GM21619 (cell line): ENCODE measurements at regions not wholly inside any gene's neighbourhood (a gene's known extent, or its start where the extent isn't known, plus 50 kb on each side); places are given as distances from the start of the nearest gene placed in this dataset.
"Not testable (repeated sequence)": the region's sequence is repeated elsewhere in the genome, so short reads cannot be mapped to it uniquely, and the experiment has no call there.

ENCODE experiments used
- ATAC-seq: cut with Tn5 transposase; IDR thresholded peaks from one replicate; pipeline ENCODE4 v1.9.1; 2021; ENCODE audit not compliant: unreplicated experiment

- no peak for ATAC-seq
Measured at GRCh38 chr3:170712798-170713197, 126.9 kb upstream of the SLC7A14 start.

- ATAC-seq, result no peak
Measured at GRCh38 chr3:170712336-170712735, 126.5 kb upstream of the SLC7A14 start.

GRCh38 chr3:170711786-170712185 is 125.9 kb upstream of the SLC7A14 start:
- ATAC-seq, result no peak

DNA sequence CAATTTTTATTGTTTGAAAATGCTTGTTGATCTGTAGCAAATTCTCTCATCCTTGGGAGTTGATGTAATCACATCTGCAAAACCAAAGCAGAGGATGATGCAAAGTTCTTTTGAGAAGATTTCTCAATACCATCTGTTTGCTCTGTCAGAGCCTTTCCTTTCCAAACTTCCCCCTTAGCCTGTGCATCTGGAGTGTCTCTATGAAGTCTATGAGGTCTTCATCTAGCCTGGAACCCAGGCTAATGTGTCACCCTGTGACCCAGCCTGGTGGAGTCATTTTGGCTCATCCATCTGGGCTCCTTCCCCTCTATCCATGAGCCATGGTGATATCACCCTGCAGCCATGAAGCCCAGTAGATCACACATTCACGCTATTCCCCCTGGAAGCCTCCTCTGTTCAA is 123.2 kb upstream of the SLC7A14 start:
- ATAC-seq, result no peak

DNA sequence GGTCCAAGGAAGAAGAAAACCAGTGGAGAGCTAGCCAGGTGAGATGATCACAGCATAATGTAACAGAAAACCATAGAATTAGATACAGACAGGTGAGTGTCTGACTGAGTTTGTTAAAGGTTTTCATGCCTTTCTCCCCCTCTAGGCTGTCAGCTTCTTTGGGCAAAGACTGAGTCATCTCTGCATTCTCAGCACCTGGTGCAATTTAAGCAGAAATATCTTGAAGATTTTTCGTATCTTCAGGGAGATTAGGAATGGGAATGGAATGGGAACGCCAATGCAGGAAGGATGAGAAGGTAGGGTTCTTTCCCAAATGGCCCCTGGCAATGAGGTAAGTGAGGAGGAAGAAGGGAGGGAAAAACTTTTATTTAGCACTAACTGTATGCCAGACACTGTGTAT is 122.0 kb upstream of the SLC7A14 start:
- ATAC-seq, result no peak

DNA sequence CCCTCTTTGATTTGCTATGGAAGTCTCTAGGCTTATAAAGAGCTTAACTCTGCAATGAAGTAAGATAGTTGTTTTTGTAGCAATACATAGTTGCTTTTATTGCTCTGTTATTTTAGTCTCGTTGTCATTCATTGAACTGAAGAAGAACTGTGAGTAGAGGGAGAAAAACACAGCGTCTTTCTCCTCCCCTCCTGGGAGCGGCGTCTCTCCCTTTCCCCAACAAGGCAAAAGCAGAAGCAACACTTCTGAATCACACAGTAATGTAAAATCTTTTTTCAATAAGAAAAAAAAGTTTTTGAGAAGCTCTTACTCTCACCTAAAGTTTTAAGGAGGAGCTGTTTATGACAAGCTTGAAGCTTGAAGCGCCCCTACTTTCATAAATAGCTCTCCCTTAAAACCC is 119.3 kb upstream of the SLC7A14 start:
- ATAC-seq, result no peak

- ATAC-seq, result no peak
Measured at GRCh38 chr3:170703121-170703588, 117.3 kb upstream of the SLC7A14 start.

- no peak for ATAC-seq
Measured at GRCh38 chr3:170701696-170702678, 116.1 kb upstream of the SLC7A14 start.

DNA sequence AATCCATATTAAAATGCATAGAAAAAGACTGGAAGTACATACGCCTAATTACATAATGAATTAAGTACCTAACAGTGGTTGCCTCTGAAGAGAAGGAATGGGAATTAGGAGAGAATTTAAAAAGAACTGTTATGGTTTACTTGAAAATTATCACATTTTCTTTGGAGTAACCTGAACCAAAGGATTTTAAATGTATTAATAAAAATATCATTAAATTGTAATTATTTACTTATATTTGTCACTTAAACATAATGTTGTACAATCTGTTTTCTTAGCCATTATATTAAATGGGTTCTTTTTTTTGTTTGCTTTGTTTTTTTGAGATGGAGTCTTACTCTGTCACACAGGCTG is 114.2 kb upstream of the SLC7A14 start:
- ATAC-seq, result no peak

DNA sequence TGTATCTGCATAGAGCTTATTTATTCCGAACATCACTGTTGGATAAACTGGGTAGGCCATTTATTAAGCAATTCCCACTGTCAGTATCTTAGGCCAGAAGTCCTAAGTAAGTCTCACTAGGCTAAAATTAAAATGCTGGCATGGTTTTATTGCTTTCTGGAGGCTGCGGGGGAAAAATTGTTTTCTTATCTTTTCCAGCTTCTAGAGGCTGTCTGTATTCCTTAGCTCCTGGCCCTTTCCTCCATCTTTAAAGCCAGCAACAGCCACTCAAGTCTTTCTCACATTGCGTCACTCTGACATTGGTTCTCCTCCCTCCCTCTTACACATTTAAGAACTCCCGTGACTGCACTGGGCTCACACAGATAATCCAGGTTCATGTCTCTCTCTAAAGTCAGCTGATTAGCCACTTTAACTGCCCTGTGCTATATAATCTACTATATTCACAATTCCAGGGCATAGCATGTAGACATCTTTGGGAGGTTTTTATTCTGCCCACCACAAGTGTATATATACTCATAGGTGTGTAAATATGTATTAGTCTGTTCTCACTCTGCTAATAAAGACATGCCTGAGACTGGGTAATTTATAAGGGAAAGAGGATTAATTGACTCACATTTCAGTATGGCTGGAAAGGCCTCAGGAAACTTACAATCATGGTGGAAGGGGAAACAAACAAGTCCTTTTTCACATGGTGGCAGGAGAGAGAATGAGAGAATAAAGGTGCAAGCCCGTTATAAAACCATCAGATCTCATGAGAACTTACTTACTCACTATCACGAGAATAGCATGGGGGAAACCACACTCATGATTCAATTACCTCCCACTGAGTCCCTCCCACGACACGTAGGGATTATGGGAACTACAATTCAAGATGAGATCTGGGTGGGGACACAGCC is 113.5 kb upstream of the SLC7A14 start:
- ATAC-seq, result no peak

DNA sequence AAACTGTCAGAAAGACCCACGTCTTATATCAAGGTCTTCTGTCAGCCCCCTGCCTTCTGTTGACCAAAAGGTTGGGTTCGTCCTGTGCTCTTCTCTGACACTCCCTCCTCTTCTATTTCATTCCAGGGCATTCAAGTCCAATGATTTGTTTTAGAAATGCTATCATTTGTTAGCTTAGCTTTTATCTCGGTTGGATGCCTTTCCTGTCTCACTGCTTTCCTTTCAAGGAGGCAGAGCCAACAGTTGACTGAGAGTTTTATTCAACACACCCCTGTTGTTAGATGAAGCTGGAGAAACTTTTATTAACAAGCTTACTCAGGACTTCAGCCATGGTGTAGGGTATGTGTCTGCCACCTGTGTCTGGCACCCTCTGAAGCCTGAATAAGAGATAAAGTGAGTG is 112.0 kb upstream of the SLC7A14 start:
- ATAC-seq, result no peak

- no peak for ATAC-seq
Measured at GRCh38 chr3:170697131-170697530, 111.3 kb upstream of the SLC7A14 start.

DNA sequence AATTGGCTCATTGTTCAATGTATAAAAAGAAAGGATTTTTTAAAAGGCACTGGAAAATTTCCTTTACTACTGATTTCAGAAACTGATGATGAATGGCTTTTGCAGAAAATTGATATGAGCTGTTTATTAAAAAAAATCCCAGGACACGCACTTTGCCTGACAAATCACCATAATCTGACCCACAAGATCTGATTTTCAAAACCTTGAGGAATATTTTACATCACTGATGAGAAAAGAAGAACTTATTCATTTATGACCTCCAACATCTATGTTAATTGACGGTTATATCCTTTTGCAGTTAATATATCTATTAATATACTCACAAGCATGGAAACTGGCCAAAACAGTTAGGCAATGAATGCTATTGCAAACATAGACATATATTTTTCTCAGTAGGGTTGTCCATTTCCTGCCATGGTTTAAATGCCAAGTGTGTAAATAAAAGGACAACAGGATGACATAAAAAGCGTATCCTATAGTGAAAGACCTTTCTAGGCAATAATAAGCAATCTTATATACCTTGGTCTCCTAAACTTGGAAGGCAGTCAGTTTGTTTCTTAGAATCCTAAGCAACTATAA is 109.7 kb upstream of the SLC7A14 start:
- ATAC-seq, result no peak

DNA sequence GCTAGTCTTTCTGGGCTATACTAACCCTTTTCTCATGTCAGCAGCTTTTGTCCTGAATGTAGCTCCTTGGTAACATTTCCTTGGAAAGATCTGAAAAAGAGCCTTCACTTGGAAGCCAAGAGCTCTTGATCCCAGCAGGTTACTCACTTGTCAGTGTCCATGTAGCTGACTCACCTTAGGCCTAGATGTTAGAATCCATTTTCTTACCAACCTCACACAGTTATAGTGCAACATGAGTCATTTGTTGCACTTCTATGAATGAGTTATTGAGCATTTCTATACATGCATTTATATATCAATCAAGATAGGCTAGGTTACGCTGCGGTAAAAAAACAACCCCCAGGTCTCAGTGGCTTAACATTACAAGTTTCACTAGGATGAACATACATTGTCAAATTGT is 106.8 kb upstream of the SLC7A14 start:
- ATAC-seq, result no peak

DNA sequence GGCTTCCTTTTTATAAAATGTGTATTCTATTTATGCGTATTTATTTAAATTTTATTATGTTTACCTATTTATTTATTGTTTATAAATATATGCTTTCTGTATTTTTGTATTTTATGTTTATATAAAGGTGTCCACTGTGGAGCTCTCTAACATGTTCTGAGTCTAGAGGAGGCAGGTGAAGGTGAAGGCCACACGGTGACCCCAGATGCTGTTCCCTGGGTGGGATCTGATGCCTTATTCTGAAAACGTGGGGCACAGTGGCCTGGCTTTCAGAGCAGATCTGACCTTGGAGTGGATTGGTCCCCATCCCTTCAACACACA is 104.7 kb upstream of the SLC7A14 start:
- ATAC-seq, result peak; percentile 15

- ATAC-seq, result peak; percentile 69
Measured at GRCh38 chr3:170689893-170690660, 104.2 kb upstream of the SLC7A14 start.

GRCh38 chr3:170689296-170689829 is 103.5 kb upstream of the SLC7A14 start:
- no peak for ATAC-seq

DNA sequence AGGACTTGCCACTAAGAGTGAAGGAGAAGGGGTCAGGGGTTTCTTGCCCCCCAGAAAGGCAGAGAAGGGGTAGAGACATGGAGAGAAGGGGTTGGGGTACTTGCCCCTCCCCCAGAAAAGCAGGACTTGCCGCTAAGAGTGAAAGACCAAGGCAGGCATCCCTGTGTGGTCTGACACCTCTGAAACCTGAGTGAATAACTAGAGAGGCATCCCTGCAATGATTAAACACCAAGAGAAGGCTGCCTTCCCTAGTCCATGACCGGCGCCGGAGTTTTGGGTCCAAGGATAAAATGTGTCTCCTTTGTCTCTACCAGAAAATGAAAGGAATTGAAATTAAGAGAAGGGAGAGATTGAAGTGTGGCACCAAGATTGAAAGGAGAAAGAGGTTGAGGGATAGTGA is 102.3 kb upstream of the SLC7A14 start:
- ATAC-seq, result not testable (repeated sequence)

DNA sequence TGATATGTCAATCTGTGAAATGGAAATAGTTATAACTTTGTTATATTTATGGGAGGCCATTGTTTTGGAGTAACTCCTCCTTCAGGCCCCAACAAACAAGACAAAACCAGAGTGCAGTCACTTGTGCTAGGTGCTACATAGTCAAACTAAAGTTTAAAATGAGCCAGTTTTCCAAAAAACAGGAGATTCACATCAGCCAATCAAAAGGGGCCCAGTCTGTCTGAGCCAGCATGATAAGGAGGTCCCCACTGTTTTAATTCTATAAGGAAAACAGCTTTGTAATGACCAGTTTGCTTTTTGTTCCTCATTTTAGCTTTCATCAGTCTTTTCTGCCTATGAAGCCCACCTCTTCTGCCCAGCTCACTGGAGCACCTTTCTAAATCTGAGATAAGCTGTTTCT is 94.7 kb upstream of the SLC7A14 start:
- ATAC-seq, result no peak

DNA sequence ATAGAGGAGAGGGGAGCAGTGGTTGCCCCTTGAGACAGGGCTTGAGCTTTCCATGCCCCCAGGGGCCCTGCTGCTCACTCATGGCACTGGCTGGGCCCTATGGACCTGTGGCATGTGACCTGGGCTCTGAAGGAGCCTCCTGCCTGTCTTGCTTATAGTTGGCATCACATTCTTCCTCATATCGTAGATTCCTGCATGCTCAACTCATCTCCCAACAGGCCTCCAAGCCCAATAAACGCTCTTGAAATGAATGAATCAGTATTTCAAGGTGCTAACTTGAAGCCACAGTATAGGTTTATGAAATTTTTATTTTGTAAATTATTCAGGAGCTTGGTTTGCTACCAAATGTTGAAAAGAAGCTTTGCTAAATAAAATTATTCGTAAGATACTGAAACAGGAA is 93.3 kb upstream of the SLC7A14 start:
- ATAC-seq, result no peak

DNA sequence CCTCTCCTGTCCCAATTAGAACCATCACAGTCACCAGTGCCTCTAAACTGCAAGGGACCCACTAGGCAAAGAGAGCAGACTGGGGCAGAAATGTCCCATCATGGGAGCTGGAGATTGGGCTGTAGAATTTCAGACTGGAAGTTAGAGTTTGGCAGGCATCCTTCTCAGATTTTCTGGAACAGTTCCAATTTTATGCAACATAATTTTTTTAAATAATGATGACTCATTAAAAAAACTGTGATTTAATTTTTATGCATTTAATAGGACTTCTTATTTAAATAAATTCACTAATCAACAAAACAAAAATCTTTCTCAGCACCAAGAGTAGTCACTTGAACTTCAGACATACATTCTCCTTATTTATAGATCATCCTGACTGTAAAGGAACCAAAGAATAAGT is 84.6 kb upstream of the SLC7A14 start:
- ATAC-seq, result no peak
